H9 (cell line): ENCODE measurements at regions not wholly inside any gene's neighbourhood (a gene's known extent, or its start where the extent isn't known, plus 50 kb on each side); places are given as distances from the start of the nearest gene placed in this dataset.

Experiments
- DNase-seq: peaks from one replicate; pipeline ENCODE4 v3.0.0-alpha.2; 2017
- H2AFZ ChIP-seq: one replicate; pipeline ENCODE4 v1.6.1; 2013; ENCODE audit warnings: mild to moderate bottlenecking, low read length, control low read depth, moderate library complexity
- H2AK5ac ChIP-seq: 2 replicates; pipeline ENCODE4 v1.6.1; 2013; ENCODE audit warnings: low read length, control low read depth, mixed read lengths; ENCODE audit not compliant: insufficient read length
- H2BK120ac ChIP-seq: one replicate; pipeline ENCODE4 v1.6.1; 2013; ENCODE audit warnings: low read depth, mild to moderate bottlenecking, low read length, control low read depth, inconsistent platforms; ENCODE audit not compliant: poor library complexity, severe bottlenecking
- H2BK12ac ChIP-seq: 2 replicates; pipeline ENCODE4 v1.6.1; 2013; ENCODE audit warnings: low read length, control low read depth, mixed read lengths, low read depth; ENCODE audit not compliant: insufficient read length
- H2BK15ac ChIP-seq: 2 replicates; pipeline ENCODE4 v1.6.1; 2013; ENCODE audit warnings: low read depth, low read length, control low read depth
- H2BK20ac ChIP-seq: one replicate; pipeline ENCODE4 v1.6.1; 2013; ENCODE audit warnings: low read depth, mild to moderate bottlenecking, low read length, control low read depth, inconsistent platforms; ENCODE audit not compliant: poor library complexity, severe bottlenecking
- H2BK5ac ChIP-seq: 2 replicates; pipeline ENCODE4 v1.6.1; 2013; ENCODE audit warnings: low read length, control low read depth, mixed read lengths; ENCODE audit not compliant: insufficient read length
- H3K14ac ChIP-seq: 2 replicates; pipeline ENCODE4 v1.6.1; 2013; ENCODE audit warnings: low read length, control low read depth; ENCODE audit not compliant: insufficient read depth
- H3K18ac ChIP-seq: 2 replicates; pipeline ENCODE4 v1.6.1; 2013; ENCODE audit warnings: low read depth, mild to moderate bottlenecking, mixed read lengths, low read length, control low read depth; ENCODE audit not compliant: insufficient read length
- H3K23ac ChIP-seq: 2 replicates; pipeline ENCODE4 v1.6.1; 2013; ENCODE audit warnings: low read length, control low read depth, mixed read lengths, low read depth; ENCODE audit not compliant: insufficient read length
- H3K23me2 ChIP-seq: 2 replicates; pipeline ENCODE4 v1.6.1; 2013; ENCODE audit warnings: low read depth, mild to moderate bottlenecking, mixed read lengths, low read length, control low read depth; ENCODE audit not compliant: insufficient read length, poor library complexity, severe bottlenecking
- H3K27ac ChIP-seq: 2 replicates; pipeline ENCODE4 v1.5.1; 2013; ENCODE audit warnings: low read length, control low read depth, mixed read lengths, low read depth; ENCODE audit not compliant: insufficient read length
- H3K27me3 ChIP-seq: 2 replicates; pipeline ENCODE4 v1.6.1; 2013; ENCODE audit warnings: low read length, control low read depth, inconsistent platforms; ENCODE audit not compliant: insufficient read depth
- H3K4ac ChIP-seq: 2 replicates; pipeline ENCODE4 v1.6.1; 2013; ENCODE audit warnings: low read depth, mild to moderate bottlenecking, control low read depth, inconsistent platforms, low read length, moderate library complexity
- H3K4me1 ChIP-seq: 2 replicates; pipeline ENCODE4 v1.6.1; 2013; ENCODE audit warnings: low read length, control low read depth, inconsistent platforms; ENCODE audit not compliant: insufficient read depth
- H3K4me2 ChIP-seq: 2 replicates; pipeline ENCODE4 v1.6.1; 2013; ENCODE audit warnings: low read length, control low read depth, mixed read lengths; ENCODE audit not compliant: insufficient read length, insufficient read depth
- H3K56ac ChIP-seq: 2 replicates; pipeline ENCODE4 v1.6.1; 2013; ENCODE audit warnings: low read depth, mild to moderate bottlenecking, mixed read lengths, low read length, control low read depth; ENCODE audit not compliant: insufficient read length
- H3K79me1 ChIP-seq: 2 replicates; pipeline ENCODE4 v1.6.1; 2013; ENCODE audit warnings: low read depth, mild to moderate bottlenecking, moderate library complexity, low read length, control low read depth, inconsistent platforms; ENCODE audit not compliant: insufficient read depth, poor library complexity, severe bottlenecking
- H3K79me2 ChIP-seq: 2 replicates; pipeline ENCODE4 v1.6.1; 2013; ENCODE audit warnings: low read length, control low read depth, inconsistent platforms; ENCODE audit not compliant: insufficient read depth
- H3K9ac ChIP-seq: 2 replicates; pipeline ENCODE4 v1.6.1; 2013; ENCODE audit warnings: low read length, control low read depth, mixed read lengths; ENCODE audit not compliant: insufficient read length; ENCODE audit errors: extremely low read depth
- H3K9me3 ChIP-seq: one replicate; pipeline ENCODE4 v1.6.1; 2013; ENCODE audit warnings: low read depth, low read length, inconsistent platforms; ENCODE audit not compliant: control insufficient read depth
- H3T11ph ChIP-seq: one replicate; pipeline ENCODE4 v1.6.1; 2013; ENCODE audit warnings: mild to moderate bottlenecking, low read length, control low read depth, inconsistent platforms
- H4K20me1 ChIP-seq: one replicate; pipeline ENCODE4 v1.6.1; 2013; ENCODE audit not compliant: control insufficient read depth, insufficient read length, insufficient read depth
- H4K5ac ChIP-seq: 2 replicates; pipeline ENCODE4 v1.6.1; 2013; ENCODE audit warnings: low read depth, mild to moderate bottlenecking, mixed read lengths, low read length, control low read depth; ENCODE audit not compliant: insufficient read length
- H4K8ac ChIP-seq: replicated peaks from 2 replicates; pipeline ENCODE4 v1.6.1; 2013; ENCODE audit warnings: low read length, control low read depth, mixed read lengths, low read depth; ENCODE audit not compliant: insufficient read length
- H4K91ac ChIP-seq: 2 replicates; pipeline ENCODE4 v1.6.1; 2013; ENCODE audit warnings: low read depth, mild to moderate bottlenecking, moderate library complexity, mixed read lengths, low read length, control low read depth; ENCODE audit not compliant: insufficient read length
- H3K27ac Mint-ChIP-seq, 3 experiments: 2 replicates in 2 of 3; 3 replicates in 1 of 3; pipeline ENCODE4 v1.8.0; 2020 to 2021; ENCODE audit warnings: mixed read lengths in 3 of 3, mild to moderate bottlenecking in 1 of 3, moderate library complexity in 1 of 3
- H3K27me3 Mint-ChIP-seq: 2 replicates; pipeline ENCODE4 v1.8.0; 2021; ENCODE audit warnings: low read depth, mild to moderate bottlenecking, moderate library complexity, mixed read lengths
- H3K36me3 Mint-ChIP-seq, 3 experiments: 2 replicates in 2 of 3; 3 replicates in 1 of 3; pipeline ENCODE4 v1.8.0; 2020 to 2021; ENCODE audit warnings: low read depth in 3 of 3, mixed read lengths in 3 of 3; ENCODE audit not compliant: insufficient read depth in 1 of 3
- H3K4me1 Mint-ChIP-seq, 2 experiments: 2 replicates each; pipeline ENCODE4 v1.8.0; 2020; ENCODE audit warnings: mixed read lengths in 2 of 2
- H3K4me3 Mint-ChIP-seq, 2 experiments: 2 replicates in 1 of 2; 3 replicates in 1 of 2; pipeline ENCODE4 v1.8.0; 2020 to 2021; ENCODE audit warnings: mild to moderate bottlenecking in 2 of 2, mixed read lengths in 2 of 2, moderate library complexity in 1 of 2
- H3K9me3 Mint-ChIP-seq, 2 experiments: 2 replicates in 1 of 2; 3 replicates in 1 of 2; pipeline ENCODE4 v1.8.0; 2020; ENCODE audit warnings: mild to moderate bottlenecking in 2 of 2, mixed read lengths in 2 of 2, moderate library complexity in 1 of 2
- WGBS: extraction: QIAGEN DNeasy Blood & Tissue Kit; methylation state at CpG from one replicate; pipeline ENCODE4 v1.1.7; 2013; ENCODE audit warnings: missing lambda C conversion rate, low lambda C conversion rate, mixed read lengths; ENCODE audit not compliant: insufficient read length; ENCODE audit errors: extremely low coverage; 5-methylcytosine and 5-hydroxymethylcytosine counted together
- TF ChIP-seq, protein P1 (sequence below): fragments of 200-600 bp; sonication (generic); conservative IDR thresholded peaks from 3 replicates; pipeline ENCODE4 v1.8.0; 2021; ENCODE audit warnings: antibody characterized with exemption, mild to moderate bottlenecking

- no peaks in the 10 kb centered on the region for H3K4me1 ChIP-seq
- Mint-ChIP-seq H3K36me3 (no peaks in the 10 kb centered on the region), H3K27ac (peak overlapping the region in 2 of 3 experiments; percentile 5 to 16; a peak in 1 of 7 replicates), H3K27me3 (no peaks in the 10 kb centered on the region; the same call in 1 of the 2 replicates), H3K9me3 (0 out of 5 replicates have a peak, but pooled peaks cover 0 to 3% of the 10 kb centered on the region in 2 experiments), H3K4me1 (peaks cover 0 to 9% of the 10 kb centered on the region in 2 experiments; a peak in 1 of 4 replicates), H3K4me3 (no peak overlapping the region)
- no peak overlapping the region for H2BK5ac ChIP-seq
- H3K27me3 ChIP-seq, result no peaks in the 10 kb centered on the region
- no peak overlapping the region for H3K23ac ChIP-seq
- no peaks in the 10 kb centered on the region for H4K20me1 ChIP-seq
- H2AK5ac ChIP-seq, result no peak overlapping the region
- no peak overlapping the region for H3K27ac ChIP-seq
- H3K79me1 ChIP-seq, result no peaks in the 10 kb centered on the region
- no peak overlapping the region for H3K4ac ChIP-seq
- H2BK20ac ChIP-seq, result no peak overlapping the region
- no peaks in the 10 kb centered on the region for H3K79me2 ChIP-seq
- no peak overlapping the region for H3T11ph ChIP-seq
- H3K23me2 ChIP-seq, result no peaks in the 10 kb centered on the region
- WGBS, result no CpG with 5 or more reads among the region's 4 CpGs
- no peak overlapping the region for H2AFZ ChIP-seq
- no peak overlapping the region for H4K5ac ChIP-seq
- no peaks in the 10 kb centered on the region for H3K9me3 ChIP-seq
- H4K8ac ChIP-seq, result no peak overlapping the region
- no peak overlapping the region for H3K4me2 ChIP-seq
- H2BK15ac ChIP-seq, result no peak overlapping the region
- TF ChIP-seq, protein P1, sequence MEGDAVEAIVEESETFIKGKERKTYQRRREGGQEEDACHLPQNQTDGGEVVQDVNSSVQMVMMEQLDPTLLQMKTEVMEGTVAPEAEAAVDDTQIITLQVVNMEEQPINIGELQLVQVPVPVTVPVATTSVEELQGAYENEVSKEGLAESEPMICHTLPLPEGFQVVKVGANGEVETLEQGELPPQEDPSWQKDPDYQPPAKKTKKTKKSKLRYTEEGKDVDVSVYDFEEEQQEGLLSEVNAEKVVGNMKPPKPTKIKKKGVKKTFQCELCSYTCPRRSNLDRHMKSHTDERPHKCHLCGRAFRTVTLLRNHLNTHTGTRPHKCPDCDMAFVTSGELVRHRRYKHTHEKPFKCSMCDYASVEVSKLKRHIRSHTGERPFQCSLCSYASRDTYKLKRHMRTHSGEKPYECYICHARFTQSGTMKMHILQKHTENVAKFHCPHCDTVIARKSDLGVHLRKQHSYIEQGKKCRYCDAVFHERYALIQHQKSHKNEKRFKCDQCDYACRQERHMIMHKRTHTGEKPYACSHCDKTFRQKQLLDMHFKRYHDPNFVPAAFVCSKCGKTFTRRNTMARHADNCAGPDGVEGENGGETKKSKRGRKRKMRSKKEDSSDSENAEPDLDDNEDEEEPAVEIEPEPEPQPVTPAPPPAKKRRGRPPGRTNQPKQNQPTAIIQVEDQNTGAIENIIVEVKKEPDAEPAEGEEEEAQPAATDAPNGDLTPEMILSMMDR, result no peak
- no peak overlapping the region for H2BK12ac ChIP-seq
- DNase-seq, result peak; percentile 41
- H3K14ac ChIP-seq, result no peak overlapping the region
- no peak overlapping the region for H3K56ac ChIP-seq
- no peak overlapping the region for H2BK120ac ChIP-seq
- H3K18ac ChIP-seq, result no peak overlapping the region
- H3K9ac ChIP-seq, result no peak overlapping the region
- H4K91ac ChIP-seq, result no peak overlapping the region
Measured at GRCh38 chr1:188689542-188689941, 1788.1 kb downstream of the BRINP3 start.
